Stimulated activated memory B cell treated with anti-CD40 and anti-IgM and Interleukin-4, amounts not matched to agents 10 μg/mL and 1 μg/mL and 100 μg/mL, for 72 hours (primary cell): ENCODE measurements at regions not wholly inside any gene's neighbourhood (a gene's known extent, or its start where the extent isn't known, plus 50 kb on each side); places are given as distances from the start of the nearest gene placed in this dataset.
"Not testable (repeated sequence)": the region's sequence is repeated elsewhere in the genome, so short reads cannot be mapped to it uniquely, and the experiment has no call there.

Experiments
- ATAC-seq: fragments of 150-1000 bp; cut with Tn5 transposase; 2 replicates; pipeline ENCODE4 v1.10.0; 2021
- H3K27ac Mint-ChIP-seq: one replicate; pipeline ENCODE4 v1.8.0; 2022; ENCODE audit warnings: mild to moderate bottlenecking, mixed read lengths
- H3K27me3 Mint-ChIP-seq: one replicate; pipeline ENCODE4 v1.8.0; 2022; ENCODE audit warnings: mixed read lengths
- H3K36me3 Mint-ChIP-seq: one replicate; pipeline ENCODE4 v1.8.0; 2022; ENCODE audit warnings: mixed read lengths
- H3K4me1 Mint-ChIP-seq: one replicate; pipeline ENCODE4 v1.8.0; 2022; ENCODE audit warnings: mixed read lengths
- H3K4me3 Mint-ChIP-seq: one replicate; pipeline ENCODE4 v1.8.0; 2022; ENCODE audit warnings: mild to moderate bottlenecking, moderate library complexity, mixed read lengths
- H3K9me3 Mint-ChIP-seq: one replicate; pipeline ENCODE4 v1.8.0; 2022; ENCODE audit warnings: mixed read lengths

- no peaks in the 10 kb centered on the region for H3K27me3 Mint-ChIP-seq
- H3K9me3 Mint-ChIP-seq = no peaks in the 10 kb centered on the region
- no peaks in the 10 kb centered on the region for H3K36me3 Mint-ChIP-seq
- no peak overlapping the region for H3K4me3 Mint-ChIP-seq
- H3K27ac Mint-ChIP-seq = no peak overlapping the region
- ATAC-seq = no peak
- no peaks in the 10 kb centered on the region for H3K4me1 Mint-ChIP-seq
Measured at GRCh38 chr5:135102716-135103574, 68.9 kb upstream of the PITX1 start.

DNA sequence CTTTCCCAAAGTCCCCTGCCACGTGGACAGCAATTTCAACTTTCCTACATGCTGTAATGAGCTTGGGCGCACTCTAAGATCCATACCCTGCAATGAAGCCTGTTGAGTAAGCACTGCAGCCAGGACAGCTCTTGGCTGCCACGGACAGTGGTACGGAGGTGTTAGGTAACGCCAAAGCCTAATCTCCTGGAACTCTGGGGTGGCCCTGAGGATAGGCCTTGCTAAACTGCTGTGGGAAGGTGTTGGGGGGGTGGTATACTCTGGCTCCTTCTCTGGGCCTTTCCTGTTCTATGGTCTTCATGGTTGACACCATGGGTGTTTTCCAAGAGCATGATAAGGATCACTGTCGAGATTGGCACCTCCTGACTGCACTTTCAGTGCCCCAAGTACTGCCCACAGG lies 66.4 kb upstream of the PITX1 start:
- peaks cover 19% of the 10 kb centered on the region for H3K27me3 Mint-ChIP-seq
- no peaks in the 10 kb centered on the region for H3K9me3 Mint-ChIP-seq
- ATAC-seq = peak; percentile 5
- H3K27ac Mint-ChIP-seq = no peak overlapping the region
- no peaks in the 10 kb centered on the region for H3K4me1 Mint-ChIP-seq
- no peaks in the 10 kb centered on the region for H3K36me3 Mint-ChIP-seq
- no peak overlapping the region for H3K4me3 Mint-ChIP-seq

GRCh38 chr5:135100011-135100410 lies 66.0 kb upstream of the PITX1 start:
- Mint-ChIP-seq H3K27me3 (peaks cover 23% of the 10 kb centered on the region), H3K27ac (no peak overlapping the region), H3K4me1 (no peaks in the 10 kb centered on the region), H3K4me3 (no peak overlapping the region), H3K9me3 (no peaks in the 10 kb centered on the region), H3K36me3 (no peaks in the 10 kb centered on the region)
- no peak for ATAC-seq

GRCh38 chr5:135097390-135097789 lies 63.4 kb upstream of the PITX1 start:
- Mint-ChIP-seq H3K4me1 (no peaks in the 10 kb centered on the region), H3K9me3 (no peaks in the 10 kb centered on the region), H3K27ac (no peak overlapping the region), H3K4me3 (no peak overlapping the region), H3K27me3 (peaks cover 27% of the 10 kb centered on the region), H3K36me3 (no peaks in the 10 kb centered on the region)
- no peak for ATAC-seq

GRCh38 chr5:135095871-135096270 lies 61.8 kb upstream of the PITX1 start:
- no peaks in the 10 kb centered on the region for H3K4me1 Mint-ChIP-seq
- no peak for ATAC-seq
- peaks cover 27% of the 10 kb centered on the region for H3K27me3 Mint-ChIP-seq
- no peak overlapping the region for H3K4me3 Mint-ChIP-seq
- no peaks in the 10 kb centered on the region for H3K36me3 Mint-ChIP-seq
- no peaks in the 10 kb centered on the region for H3K9me3 Mint-ChIP-seq
- H3K27ac Mint-ChIP-seq = no peak overlapping the region

DNA sequence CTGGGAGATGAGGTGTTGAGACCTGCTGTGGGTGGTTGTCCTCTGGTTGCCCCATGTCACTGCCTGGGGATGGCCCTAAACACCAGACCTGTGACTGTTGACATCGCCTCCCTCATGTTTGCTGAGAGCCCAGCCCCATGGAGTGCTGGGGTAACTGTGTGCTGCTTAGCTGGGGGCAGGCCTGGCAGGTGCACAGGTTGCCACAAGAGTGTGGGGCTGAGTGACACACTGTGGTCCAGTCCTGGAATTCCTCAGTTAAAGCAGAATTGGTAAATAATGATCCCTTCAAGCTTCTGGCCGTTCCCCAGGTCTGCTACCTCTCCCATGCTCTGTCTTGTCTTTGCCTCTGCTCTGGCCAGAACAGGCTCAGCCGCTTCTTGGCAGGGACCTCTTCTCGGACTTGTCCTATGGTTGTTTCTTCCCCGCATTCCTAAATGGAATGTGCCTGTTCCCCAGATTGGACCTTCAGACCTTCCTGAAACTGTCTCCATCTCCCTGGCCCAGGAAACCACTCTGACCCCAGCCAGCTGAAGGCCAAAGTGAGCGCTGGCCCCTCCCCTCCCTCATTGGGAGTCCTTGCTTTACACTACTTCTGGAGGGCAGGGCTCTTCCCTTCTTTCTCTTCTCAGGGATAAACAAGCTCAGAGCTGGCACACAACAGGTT lies 61.2 kb upstream of the PITX1 start:
- ATAC-seq = no peak
- no peaks in the 10 kb centered on the region for H3K36me3 Mint-ChIP-seq
- H3K27ac Mint-ChIP-seq = no peak overlapping the region
- H3K4me3 Mint-ChIP-seq = no peak overlapping the region
- peaks cover 27% of the 10 kb centered on the region for H3K27me3 Mint-ChIP-seq
- no peaks in the 10 kb centered on the region for H3K4me1 Mint-ChIP-seq
- H3K9me3 Mint-ChIP-seq = no peaks in the 10 kb centered on the region

DNA sequence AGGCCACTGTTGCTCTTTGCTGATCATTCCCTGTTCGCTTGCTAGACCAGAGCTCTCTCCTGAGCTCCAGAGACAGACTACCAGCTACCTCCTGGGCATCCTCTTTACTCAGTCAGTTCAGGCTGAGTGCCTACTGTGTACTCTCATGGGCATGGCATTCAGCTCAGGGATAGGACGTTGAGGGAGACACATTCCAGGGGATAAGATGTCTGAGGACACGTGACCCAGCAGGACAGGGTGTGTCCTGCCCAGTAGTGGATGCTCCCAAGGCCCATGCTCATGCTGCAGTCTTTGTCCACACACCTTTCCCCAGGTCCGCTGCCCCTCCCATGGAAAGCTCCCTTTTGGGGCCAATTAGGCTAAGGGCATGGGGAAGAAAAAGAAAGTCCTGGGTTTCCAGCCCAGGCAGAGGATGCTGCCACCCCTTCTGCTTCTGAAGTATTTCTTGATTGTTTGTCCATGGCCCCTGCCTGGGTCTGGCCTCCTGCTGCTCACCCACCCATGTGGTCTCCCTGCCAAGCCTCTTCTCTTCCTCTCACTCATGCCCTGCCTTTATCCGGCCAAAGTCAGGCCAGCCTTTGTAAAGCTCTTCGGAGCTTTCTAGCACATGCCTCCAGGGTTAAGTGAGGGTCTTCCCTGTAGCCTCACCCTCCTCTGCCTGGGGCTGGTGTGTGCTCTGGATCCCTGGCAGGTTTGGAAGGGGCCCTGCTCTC lies 60.5 kb upstream of the PITX1 start:
- Mint-ChIP-seq H3K36me3 (no peaks in the 10 kb centered on the region), H3K27me3 (peaks cover 33% of the 10 kb centered on the region), H3K4me1 (no peaks in the 10 kb centered on the region), H3K9me3 (no peaks in the 10 kb centered on the region), H3K27ac (no peak overlapping the region), H3K4me3 (no peak overlapping the region)
- ATAC-seq = no peak

GRCh38 chr5:135093483-135093882 lies 59.5 kb upstream of the PITX1 start:
- H3K9me3 Mint-ChIP-seq, H3K36me3 Mint-ChIP-seq, H3K4me1 Mint-ChIP-seq, ATAC-seq, H3K4me3 Mint-ChIP-seq, H3K27ac Mint-ChIP-seq: not testable (repeated sequence)
- peaks cover 41% of the 10 kb centered on the region for H3K27me3 Mint-ChIP-seq

GRCh38 chr5:135092476-135092875 lies 58.4 kb upstream of the PITX1 start:
- ATAC-seq = no peak
- no peaks in the 10 kb centered on the region for H3K4me1 Mint-ChIP-seq
- no peaks in the 10 kb centered on the region for H3K36me3 Mint-ChIP-seq
- H3K27ac Mint-ChIP-seq = no peak overlapping the region
- no peak overlapping the region for H3K4me3 Mint-ChIP-seq
- no peaks in the 10 kb centered on the region for H3K9me3 Mint-ChIP-seq
- peaks cover 49% of the 10 kb centered on the region for H3K27me3 Mint-ChIP-seq

GRCh38 chr5:135091286-135091685 lies 57.3 kb upstream of the PITX1 start:
- no peak for ATAC-seq
- Mint-ChIP-seq H3K4me3 (no peak overlapping the region), H3K36me3 (peaks cover 3% of the 10 kb centered on the region), H3K27me3 (peaks cover 49% of the 10 kb centered on the region), H3K9me3 (no peaks in the 10 kb centered on the region), H3K4me1 (no peaks in the 10 kb centered on the region), H3K27ac (no peak overlapping the region)

- H3K4me1 Mint-ChIP-seq = no peaks in the 10 kb centered on the region
- peaks cover 40% of the 10 kb centered on the region for H3K27me3 Mint-ChIP-seq
- H3K9me3 Mint-ChIP-seq = no peaks in the 10 kb centered on the region
- ATAC-seq = no peak
- peaks cover 5% of the 10 kb centered on the region for H3K36me3 Mint-ChIP-seq
- no peak overlapping the region for H3K4me3 Mint-ChIP-seq
- H3K27ac Mint-ChIP-seq = no peak overlapping the region
Measured at GRCh38 chr5:135089912-135090311, 55.9 kb upstream of the PITX1 start.

DNA sequence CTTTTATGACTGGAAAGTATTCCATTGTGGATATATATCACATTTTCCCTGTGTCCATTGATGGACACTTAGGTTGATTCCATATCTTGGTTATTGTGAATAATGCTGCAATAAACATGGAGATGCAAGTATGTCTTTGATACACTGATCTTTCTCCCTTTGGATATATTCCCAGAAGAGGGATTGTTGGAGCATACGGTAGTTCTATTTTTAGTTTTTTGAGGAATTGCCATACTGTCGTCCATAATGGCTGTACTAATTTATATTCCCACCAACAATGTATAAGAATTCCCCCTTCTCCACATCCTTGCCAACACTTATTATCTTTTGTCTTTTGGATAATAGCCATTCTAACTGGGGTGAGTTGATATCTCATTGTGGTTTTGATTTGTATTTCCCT lies 54.9 kb upstream of the PITX1 start:
- H3K4me1 Mint-ChIP-seq = no peaks in the 10 kb centered on the region
- no peak overlapping the region for H3K4me3 Mint-ChIP-seq
- H3K36me3 Mint-ChIP-seq = peaks cover 5% of the 10 kb centered on the region
- H3K9me3 Mint-ChIP-seq = no peaks in the 10 kb centered on the region
- no peak for ATAC-seq
- H3K27ac Mint-ChIP-seq = no peak overlapping the region
- peaks cover 37% of the 10 kb centered on the region for H3K27me3 Mint-ChIP-seq

DNA sequence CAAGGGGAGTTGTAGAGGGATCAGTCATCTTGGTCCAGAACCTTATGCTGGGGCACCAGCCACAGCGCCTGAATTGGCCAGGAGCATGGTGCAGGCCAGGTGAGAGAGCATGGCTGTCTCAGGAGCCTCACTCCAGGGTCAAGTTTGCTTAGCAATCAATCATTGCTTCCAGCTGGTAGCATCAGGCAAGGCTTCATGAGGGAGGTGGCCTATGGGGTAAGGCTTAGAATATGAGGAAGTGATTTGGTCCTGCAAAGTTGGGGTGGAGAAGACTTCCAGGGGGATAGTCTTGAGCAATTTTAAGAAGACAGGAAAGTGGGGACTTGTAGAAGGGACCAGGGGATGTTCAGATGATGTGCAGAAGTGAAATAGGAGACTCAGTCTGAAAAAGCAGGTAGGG lies 53.9 kb upstream of the PITX1 start:
- ATAC-seq = no peak
- peaks cover 5% of the 10 kb centered on the region for H3K36me3 Mint-ChIP-seq
- no peaks in the 10 kb centered on the region for H3K9me3 Mint-ChIP-seq
- no peaks in the 10 kb centered on the region for H3K4me1 Mint-ChIP-seq
- H3K4me3 Mint-ChIP-seq = no peak overlapping the region
- H3K27me3 Mint-ChIP-seq = peaks cover 37% of the 10 kb centered on the region
- no peak overlapping the region for H3K27ac Mint-ChIP-seq

DNA sequence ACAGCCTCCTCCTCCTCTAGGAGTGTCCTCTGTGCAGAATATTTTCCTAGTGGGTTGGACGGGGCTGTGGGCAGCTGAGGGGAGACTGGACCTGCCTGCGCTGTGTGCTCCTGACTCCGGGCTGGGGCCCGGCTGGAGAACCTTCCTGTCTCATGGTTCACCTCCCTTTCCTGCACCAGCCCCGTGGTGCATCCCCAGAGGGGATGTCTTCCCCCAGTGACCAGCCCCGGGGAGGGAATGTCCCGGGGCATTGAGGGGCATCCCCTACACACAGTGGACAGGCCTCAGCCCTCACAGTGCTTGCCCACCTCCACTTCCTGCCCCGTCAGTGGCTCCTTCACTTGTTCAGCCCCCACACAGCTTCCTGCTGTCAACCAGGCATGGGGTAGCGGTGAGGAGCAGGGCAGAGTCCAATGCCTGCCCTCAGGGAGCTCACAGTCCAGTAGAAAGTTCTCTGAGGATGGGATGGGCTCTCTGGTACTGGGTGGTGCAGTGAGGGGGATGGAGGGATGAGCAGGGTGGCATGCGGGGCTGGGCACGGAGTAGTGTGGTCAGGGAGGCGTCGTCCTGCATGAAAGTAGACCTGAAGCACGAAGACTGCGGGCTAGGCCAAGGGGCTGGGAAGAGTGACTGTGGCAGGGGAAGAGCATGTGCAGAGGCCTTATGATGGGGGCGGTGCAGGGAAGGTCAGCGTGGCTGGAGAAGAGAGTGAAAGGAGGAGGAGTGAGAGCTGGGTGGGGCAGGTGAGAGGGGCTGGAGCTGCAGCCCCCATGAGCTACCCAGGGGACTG lies 52.1 kb upstream of the PITX1 start:
- no peak overlapping the region for H3K4me3 Mint-ChIP-seq
- H3K27me3 Mint-ChIP-seq = peaks cover 43% of the 10 kb centered on the region
- H3K4me1 Mint-ChIP-seq = no peaks in the 10 kb centered on the region
- H3K9me3 Mint-ChIP-seq = peaks cover 3% of the 10 kb centered on the region
- H3K36me3 Mint-ChIP-seq = peaks cover 5% of the 10 kb centered on the region
- no peak overlapping the region for H3K27ac Mint-ChIP-seq
- ATAC-seq = no peak
